ENCODE measurements at regions not wholly inside any gene's neighbourhood (a gene's known extent, or its start where the extent isn't known, plus 50 kb on each side); places are given as distances from the start of the nearest gene placed in this dataset.

DNA sequence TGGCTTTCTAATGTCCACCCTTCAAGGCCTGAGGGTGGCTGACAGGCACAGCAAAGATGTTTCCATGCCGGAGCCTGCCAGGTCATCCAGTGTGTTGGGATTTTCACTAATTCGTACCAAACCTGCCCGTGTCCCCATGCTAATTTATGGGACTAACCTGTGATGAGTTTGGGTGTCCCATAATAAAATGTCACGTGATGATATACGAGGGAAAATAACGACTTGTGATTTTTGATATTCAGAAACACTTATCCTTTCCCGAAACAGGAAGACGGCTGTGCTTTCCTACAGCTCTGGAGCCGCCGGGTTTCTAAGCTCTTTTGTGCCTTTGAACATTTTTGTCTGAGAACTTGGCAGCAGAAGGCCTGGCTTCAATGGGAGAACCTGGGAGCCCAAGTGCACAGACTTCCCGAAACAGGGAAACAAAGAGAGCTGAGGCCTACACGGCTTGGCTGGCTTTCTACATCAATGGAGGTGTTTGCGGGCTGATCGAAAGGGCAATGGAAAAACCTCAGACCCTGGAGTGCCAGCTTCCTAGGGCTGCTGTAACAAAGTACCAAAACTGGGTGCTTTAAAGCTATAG, 171.9 kb upstream of the JARID2 start:
- TF ChIP-seq, protein P1, sequence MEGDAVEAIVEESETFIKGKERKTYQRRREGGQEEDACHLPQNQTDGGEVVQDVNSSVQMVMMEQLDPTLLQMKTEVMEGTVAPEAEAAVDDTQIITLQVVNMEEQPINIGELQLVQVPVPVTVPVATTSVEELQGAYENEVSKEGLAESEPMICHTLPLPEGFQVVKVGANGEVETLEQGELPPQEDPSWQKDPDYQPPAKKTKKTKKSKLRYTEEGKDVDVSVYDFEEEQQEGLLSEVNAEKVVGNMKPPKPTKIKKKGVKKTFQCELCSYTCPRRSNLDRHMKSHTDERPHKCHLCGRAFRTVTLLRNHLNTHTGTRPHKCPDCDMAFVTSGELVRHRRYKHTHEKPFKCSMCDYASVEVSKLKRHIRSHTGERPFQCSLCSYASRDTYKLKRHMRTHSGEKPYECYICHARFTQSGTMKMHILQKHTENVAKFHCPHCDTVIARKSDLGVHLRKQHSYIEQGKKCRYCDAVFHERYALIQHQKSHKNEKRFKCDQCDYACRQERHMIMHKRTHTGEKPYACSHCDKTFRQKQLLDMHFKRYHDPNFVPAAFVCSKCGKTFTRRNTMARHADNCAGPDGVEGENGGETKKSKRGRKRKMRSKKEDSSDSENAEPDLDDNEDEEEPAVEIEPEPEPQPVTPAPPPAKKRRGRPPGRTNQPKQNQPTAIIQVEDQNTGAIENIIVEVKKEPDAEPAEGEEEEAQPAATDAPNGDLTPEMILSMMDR (IDR thresholded peaks at IDR 0.05; ENCODE audit: low read depth, low read length, missing control alignments) = no peak
- in situ Hi-C loops (cut with HindIII; ENCODE audit: low sequenced_read_pairs) = no loop called here
- no peak for DNase-seq (ENCODE audit: low read depth)
- no peak overlapping the region for H3K4me3 ChIP-seq (ENCODE audit: low read depth, low read length)

DNA sequence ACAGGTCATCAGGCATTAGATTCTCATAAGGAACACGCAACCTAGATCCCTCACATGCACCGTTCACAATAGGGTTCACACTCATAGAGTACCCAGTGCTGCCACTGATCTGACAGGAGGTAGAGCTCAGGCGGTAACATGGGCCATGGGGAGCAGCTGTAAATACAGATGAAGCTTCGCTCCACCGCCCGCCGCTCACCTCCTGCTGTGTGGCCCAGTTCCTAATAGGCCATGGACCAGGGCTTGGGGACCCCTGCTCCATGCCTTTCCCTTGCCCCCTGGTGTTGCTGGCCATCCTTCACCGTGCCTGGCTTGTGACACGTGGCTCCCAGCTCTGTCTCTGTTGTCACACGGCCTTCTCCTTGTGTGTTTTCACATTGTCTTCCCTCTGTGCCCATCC, 171.1 kb upstream of the JARID2 start:
- in situ Hi-C loops (cut with HindIII; ENCODE audit: low sequenced_read_pairs) = no loop called here
- no peak for DNase-seq (ENCODE audit: low read depth)
- no peak overlapping the region for H3K4me3 ChIP-seq (ENCODE audit: low read depth, low read length)
- TF ChIP-seq, protein P1 (IDR thresholded peaks at IDR 0.05; ENCODE audit: low read depth, low read length, missing control alignments) = no peak

DNA sequence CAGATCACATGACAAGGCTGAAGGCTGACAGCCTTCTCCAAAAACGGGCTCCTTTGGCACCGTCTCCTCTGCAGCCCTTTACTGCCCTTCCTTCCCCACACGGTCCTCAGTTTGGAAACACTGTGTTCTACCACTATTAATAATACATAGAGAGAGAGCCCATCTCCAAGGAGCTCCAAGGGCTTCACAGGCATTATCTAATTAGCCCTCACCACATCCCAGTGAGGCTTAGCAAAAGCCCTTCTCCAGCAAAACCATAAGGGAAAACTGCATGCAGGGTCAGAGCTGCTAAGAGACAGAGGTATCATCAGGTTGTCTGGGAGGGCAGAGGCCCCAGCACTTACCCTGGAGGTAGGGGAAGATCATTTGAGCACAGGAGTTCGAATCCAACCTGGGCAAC, 169.3 kb upstream of the JARID2 start:
- TF ChIP-seq, protein P1 (IDR thresholded peaks at IDR 0.05; ENCODE audit: low read depth, low read length, missing control alignments) = no peak
- in situ Hi-C loops (cut with HindIII; ENCODE audit: low sequenced_read_pairs) = no loop called here
- H3K4me3 ChIP-seq (ENCODE audit: low read depth, low read length) = no peak overlapping the region
- DNase-seq (ENCODE audit: low read depth) = no peak

DNA sequence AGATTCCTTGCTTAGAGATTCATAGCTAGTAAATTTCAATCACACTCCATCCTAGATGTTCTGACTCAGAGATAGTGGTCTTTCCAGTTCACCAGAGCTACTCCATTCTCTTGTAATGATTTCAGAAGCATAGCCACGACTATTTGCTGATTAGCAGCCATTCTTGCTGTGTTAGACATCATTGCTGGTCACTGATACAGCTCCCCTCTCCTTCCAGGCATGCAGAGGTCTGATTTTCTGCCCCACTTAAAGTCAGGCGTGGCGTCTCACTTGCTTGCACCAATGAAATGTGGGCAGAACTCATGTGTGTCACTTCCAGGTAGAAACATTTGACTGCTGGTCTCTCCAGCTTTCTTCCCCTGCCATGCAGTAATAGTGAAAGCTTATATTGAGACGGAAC, 168.9 kb upstream of the JARID2 start:
- in situ Hi-C loops (cut with HindIII; ENCODE audit: low sequenced_read_pairs) = no loop called here
- H3K4me3 ChIP-seq (ENCODE audit: low read depth, low read length) = no peak overlapping the region
- no peak for DNase-seq (ENCODE audit: low read depth)
- TF ChIP-seq, protein P1 (IDR thresholded peaks at IDR 0.05; ENCODE audit: low read depth, low read length, missing control alignments) = no peak

DNA sequence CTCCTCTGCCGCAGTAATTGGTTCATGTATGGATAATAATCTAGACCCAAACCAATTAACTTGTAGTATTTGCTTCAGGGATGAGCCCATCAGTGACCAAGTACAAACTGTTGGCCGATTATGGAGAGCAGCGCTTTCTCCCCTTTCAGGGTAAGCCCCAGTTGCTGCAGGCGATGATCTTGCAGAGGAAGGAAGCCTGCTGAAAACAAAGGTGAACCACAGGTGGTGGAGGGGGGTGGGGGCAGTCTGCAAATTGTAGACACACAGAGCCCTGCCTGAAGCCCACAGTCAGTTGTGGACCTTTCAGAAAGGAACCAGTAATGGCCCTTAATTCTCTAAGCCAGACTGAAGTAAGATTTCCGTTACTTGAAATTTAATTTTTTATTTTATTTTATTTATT, 167.9 kb upstream of the JARID2 start:
- DNase-seq (ENCODE audit: low read depth) = no peak
- in situ Hi-C loops (cut with HindIII; ENCODE audit: low sequenced_read_pairs) = no loop called here
- TF ChIP-seq, protein P1 (IDR thresholded peaks at IDR 0.05; ENCODE audit: low read depth, low read length, missing control alignments) = no peak
- no peak overlapping the region for H3K4me3 ChIP-seq (ENCODE audit: low read depth, low read length)

DNA sequence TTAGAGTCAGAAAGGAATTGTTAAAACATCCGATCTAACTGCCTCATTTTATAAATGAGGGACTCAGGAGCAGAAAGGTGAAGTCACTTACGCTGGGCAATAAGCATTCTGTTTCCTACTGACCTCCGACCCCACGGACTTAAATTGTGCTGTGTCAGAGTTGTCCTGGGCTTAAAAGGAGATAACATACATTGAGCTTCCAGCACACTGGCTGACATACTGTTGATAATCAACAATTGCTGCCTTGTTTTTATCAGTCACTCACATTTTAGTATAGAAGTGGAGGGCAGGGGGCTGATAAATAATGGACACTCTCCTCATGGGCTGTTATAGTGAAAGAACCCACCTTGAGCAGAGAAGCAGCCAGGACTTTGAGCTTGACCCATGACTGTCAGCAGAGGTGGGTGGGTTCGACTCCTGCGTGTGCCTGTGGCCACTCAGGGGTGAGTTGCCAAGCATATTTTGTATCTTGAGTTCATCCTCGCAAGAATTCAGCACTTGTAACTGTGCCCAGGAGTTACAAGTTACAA, 166.5 kb upstream of the JARID2 start:
- H3K4me3 ChIP-seq (ENCODE audit: low read depth, low read length) = no peak overlapping the region
- in situ Hi-C loops (cut with HindIII; ENCODE audit: low sequenced_read_pairs) = no loop called here
- TF ChIP-seq, protein P1 (IDR thresholded peaks at IDR 0.05; ENCODE audit: low read depth, low read length, missing control alignments) = no peak
- no peak for DNase-seq (ENCODE audit: low read depth)

Data from astrocyte of the cerebellum (primary cell).